ENCODE measurements at regions not wholly inside any gene's neighbourhood (a gene's known extent, or its start where the extent isn't known, plus 50 kb on each side); places are given as distances from the start of the nearest gene placed in this dataset.

- no peak for DNase-seq (ENCODE audit: low read depth in 2 of 2)
Observed at GRCh38 chr2:128689971-128690370, 371.3 kb upstream of the HS6ST1 start.

- DNase-seq (ENCODE audit: low read depth in 2 of 2) = no peak
Observed at GRCh38 chr2:128690431-128690830, 371.8 kb upstream of the HS6ST1 start.

DNA sequence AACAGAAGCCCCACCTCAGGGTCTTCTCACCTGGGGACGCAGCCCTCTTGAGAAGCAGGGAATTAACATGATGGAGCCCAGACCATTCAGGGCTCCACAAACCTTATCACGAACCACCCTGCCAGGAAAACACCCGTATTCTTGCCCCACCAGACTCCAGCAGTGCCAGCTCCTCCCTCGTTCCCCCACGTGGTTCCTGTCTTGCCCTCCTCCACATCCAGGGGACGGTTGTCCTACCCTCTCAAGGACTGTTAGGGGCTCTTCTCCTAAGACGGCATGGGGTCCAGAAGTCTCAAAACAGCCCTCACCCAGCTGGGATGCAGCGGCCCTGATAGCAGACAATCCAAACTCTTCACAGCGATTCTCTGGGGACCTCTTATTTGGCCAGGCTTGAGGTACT, 372.2 kb upstream of the HS6ST1 start:
- no peak for DNase-seq (ENCODE audit: low read depth in 2 of 2)

DNA sequence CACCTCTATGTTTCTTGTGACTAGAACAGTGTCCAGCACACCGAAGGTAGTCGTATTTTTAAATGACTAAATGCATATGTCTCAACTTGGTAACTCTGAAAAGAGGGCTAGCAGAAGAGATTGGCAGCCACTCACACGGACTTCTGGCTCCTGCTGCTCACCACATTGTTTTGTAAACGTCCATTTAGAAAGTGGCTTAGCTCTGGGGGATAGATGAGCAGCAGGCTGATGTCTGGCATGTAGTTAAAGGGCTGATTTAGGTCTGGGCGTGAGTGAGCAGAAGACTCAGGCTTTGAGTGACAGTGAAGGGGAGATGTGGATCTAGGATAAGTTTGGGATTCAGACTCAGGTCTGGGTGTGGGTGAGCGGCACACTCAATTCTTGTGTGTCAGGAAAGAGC, 372.9 kb upstream of the HS6ST1 start:
- DNase-seq (ENCODE audit: low read depth in 2 of 2) = no peak

DNA sequence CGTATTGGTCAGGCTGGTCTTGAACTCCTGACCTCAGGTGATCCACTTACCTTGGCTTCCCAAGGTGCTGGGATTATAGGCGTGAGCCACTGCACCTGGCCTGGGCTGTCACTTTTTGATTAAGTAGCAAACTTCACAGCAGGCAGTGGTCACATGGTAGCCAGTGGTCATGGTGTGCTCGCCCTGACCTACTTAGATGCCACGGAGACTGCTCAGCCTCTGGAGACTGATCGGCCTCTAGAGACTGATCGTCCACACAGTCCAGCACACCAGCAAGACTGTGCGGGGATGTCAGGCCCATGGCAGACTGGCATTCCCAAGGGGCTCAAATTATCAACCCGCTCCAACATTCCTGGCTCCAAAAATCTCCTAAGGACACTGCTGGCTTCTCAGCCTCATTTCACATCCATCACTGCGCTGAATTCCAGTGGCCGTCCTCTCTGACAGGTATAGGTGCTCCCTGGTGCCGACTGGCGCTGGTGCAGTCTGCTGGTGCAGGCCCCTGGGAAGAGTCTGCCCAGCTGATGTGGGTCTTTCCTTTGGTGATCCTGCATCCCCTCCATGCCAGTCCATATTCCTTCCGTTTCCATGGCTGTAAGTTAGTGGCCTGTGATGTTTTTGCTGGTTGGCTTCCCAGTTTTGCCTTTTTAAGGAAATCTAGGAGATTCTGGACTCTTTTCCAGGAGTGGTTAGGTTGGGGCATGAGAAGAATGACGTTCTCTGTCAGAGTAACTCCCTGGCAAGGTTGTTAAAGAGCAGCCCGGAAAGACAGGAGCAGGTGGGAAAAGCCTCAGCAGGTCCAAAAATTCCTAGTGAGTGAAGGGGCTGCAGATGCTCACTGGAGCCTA, 374.5 kb upstream of the HS6ST1 start:
- DNase-seq (ENCODE audit: low read depth in 2 of 2) = no peak

DNA sequence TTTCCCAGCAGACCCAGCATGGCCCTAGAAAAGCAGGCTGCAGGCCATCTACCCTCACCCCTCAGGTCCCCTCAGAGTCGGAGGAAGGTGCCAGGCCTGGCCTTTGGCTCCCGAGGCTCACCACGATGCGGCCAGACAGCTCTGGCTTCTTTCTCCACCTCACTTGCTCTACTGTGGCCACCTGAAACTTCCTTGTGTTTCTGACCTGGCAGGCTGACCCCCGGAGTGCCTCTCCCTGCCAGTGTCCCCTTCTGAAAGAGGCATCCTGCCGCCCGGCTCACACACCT, 375.0 kb upstream of the HS6ST1 start:
- no peak for DNase-seq (ENCODE audit: low read depth in 2 of 2)

GRCh38 chr2:128695646-128696220, 377.1 kb upstream of the HS6ST1 start:
- no peak for DNase-seq (ENCODE audit: low read depth in 2 of 2)

DNA sequence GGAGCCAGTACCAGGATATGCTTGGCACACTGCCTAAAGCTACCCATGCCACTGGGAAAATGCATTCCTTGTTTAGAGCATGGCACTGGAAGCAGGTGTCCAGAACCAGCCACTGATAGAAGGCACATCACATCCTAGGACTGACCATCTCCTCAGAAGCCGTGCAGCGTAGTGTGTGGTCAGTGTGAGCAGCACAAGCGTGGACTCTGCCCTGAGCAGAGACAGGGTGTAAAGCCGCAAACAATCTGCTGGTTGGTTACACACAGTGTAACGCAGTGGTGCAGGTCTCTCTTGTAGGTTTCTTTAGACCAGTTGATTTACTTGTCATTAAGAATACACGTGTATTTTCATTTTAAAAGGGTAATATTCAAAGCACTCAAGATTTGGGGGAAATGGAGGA, 377.8 kb upstream of the HS6ST1 start:
- DNase-seq (ENCODE audit: low read depth in 2 of 2) = no peak

GRCh38 chr2:128701418-128701817, 382.8 kb upstream of the HS6ST1 start:
- no peak for DNase-seq (ENCODE audit: low read depth in 2 of 2)

- no peak for DNase-seq (ENCODE audit: low read depth in 2 of 2)
Observed at GRCh38 chr2:128702616-128703015, 383.9 kb upstream of the HS6ST1 start.

- DNase-seq (ENCODE audit: low read depth in 2 of 2) = no peak
Observed at GRCh38 chr2:128708106-128708816, 389.6 kb upstream of the HS6ST1 start.

- no peak for DNase-seq (ENCODE audit: low read depth in 2 of 2)
Observed at GRCh38 chr2:128710242-128710641, 391.6 kb upstream of the HS6ST1 start.

GRCh38 chr2:128710729-128711128, 392.1 kb upstream of the HS6ST1 start:
- DNase-seq (ENCODE audit: low read depth in 2 of 2) = no peak

- no peak for DNase-seq (ENCODE audit: low read depth in 2 of 2)
Observed at GRCh38 chr2:128714285-128714684, 395.6 kb upstream of the HS6ST1 start.

DNA sequence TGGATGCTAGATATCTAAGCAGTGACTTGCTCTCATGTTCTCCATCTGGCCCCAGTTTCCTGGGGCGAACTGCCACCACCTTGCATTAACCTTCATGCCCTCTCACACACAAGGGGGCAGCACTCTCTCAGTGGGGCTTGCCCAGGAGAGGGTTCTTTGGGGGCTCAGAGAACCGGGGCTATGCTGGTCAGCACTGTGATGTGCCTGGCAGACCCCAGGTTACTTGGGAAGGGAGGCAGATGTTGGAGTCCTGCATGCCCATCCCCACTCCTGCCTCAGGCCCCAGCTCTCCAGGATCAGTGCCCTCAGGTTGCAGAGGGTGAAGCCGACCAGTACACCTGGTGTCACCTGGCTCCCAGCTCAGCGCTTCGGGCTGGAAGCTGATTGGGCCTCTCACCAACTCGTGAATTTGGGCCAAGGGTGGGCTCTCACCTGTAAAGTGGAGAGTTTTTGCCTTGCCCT, 396.2 kb upstream of the HS6ST1 start:
- no peak for DNase-seq (ENCODE audit: low read depth in 2 of 2)

GRCh38 chr2:128715360-128715759, 396.7 kb upstream of the HS6ST1 start:
- DNase-seq (ENCODE audit: low read depth in 2 of 2) = no peak

DNA sequence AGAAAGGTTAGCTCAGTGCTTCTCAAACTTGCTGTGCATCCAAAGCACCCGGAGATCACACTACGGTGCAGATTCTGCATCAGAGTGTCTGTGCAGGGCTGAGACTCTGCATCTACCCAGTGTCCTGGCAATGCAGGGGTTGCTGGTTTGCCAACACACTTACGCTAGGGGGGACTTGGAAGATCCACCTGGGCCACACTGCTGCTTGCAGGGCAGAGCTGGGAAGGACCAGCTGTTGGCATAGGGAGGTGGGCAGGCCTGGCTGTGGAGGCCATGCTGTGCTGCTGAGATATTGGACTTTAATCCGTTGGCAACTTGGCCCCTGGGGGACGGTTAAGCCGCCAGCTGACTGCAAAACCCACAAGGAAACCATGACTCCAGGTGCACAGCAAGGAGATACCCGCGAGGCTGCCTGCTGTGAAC, 397.6 kb upstream of the HS6ST1 start:
- no peak for DNase-seq (ENCODE audit: low read depth in 2 of 2)

GRCh38 chr2:128717758-128718710, 399.4 kb upstream of the HS6ST1 start:
- DNase-seq (ENCODE audit: low read depth in 2 of 2) = no peak

DNA sequence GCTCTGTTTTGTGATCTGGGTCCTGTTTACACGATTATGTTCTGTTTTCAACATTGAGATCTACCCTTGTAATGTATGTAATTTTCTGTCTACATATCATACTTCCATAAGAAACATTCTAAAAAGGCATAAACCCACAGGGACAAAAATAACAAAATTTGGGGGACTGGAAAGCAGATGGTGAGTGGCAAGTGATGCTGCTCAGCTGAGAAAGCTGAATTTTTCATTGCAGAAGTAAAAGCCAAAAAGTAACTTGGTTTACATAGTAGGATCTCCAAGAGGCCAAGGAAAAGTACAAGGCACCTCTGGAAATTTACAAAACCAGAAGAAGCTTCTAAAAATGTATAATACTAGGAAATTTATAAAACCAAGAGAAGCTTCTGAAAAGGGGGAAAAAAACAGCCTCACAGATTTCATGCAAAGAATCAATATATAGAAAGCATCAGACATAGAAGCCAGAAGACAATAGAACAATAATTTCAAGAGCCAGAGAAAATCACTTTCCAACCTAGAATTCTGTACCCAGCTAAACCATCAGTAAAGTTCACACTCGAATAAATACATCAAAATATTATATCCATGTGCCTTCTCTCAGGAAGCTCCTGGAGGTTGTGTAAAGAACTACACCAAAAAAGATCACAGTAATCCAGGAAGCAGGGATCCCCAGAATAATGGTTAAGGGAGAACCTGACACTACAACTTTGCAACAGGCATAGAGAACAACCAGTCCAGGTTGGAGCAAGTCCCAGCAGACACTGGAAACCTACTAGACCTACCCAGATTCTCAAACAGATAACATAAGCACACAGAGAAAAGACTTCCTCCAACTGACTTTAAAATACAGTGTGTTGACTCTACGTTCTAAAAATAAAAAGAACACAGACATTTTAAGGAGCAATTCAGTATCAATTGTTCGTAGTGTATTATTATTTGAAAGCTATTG, 401.7 kb upstream of the HS6ST1 start:
- no peak for DNase-seq (ENCODE audit: low read depth in 2 of 2)

- no peak for DNase-seq (ENCODE audit: low read depth in 2 of 2)
Observed at GRCh38 chr2:128721096-128721495, 402.4 kb upstream of the HS6ST1 start.

GRCh38 chr2:128722489-128722888, 403.8 kb upstream of the HS6ST1 start:
- no peak for DNase-seq (ENCODE audit: low read depth in 2 of 2)
